ENCODE measurements at regions not wholly inside any gene's neighbourhood (a gene's known extent, or its start where the extent isn't known, plus 50 kb on each side); places are given as distances from the start of the nearest gene placed in this dataset.
"Not testable (repeated sequence)": the region's sequence is repeated elsewhere in the genome, so short reads cannot be mapped to it uniquely, and the experiment has no call there.

DNA sequence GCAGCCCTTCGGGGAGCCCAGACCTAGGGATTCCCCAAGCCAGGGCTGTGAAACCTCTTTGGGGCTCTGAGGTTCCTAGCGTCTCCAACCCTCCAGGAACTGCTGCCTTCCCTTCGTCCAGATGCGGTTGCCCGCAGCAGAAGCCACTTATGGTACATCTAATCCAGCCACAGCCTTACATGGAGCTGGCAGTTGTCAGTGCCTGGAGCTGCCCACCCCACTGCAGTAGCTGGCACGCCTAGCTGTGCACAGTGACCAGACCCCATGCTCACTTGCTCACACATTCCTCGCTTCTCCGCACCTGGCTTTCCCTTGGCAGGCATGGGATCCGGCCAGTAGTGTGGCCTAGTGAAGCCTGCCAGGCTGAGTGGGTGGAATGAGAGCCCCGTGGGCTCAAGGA, 547.6 kb downstream of the TBC1D32 start:
- H3K27ac ChIP-seq (ENCODE audit: low read length): no peak overlapping the region
- no peak overlapping the region for H3K9ac ChIP-seq (ENCODE audit: low read depth, low read length)
- no peaks in the 10 kb centered on the region for H3K36me3 ChIP-seq (ENCODE audit: insufficient read depth, low read depth, low read length)
- H3K27me3 ChIP-seq (ENCODE audit: insufficient read depth, low read length): no peaks in the 10 kb centered on the region
- no peaks in the 10 kb centered on the region for H3K4me1 ChIP-seq (ENCODE audit: insufficient read depth, low read length)
- H3K4me3 ChIP-seq (ENCODE audit: low read length): no peak overlapping the region
- H3K9me3 ChIP-seq (ENCODE audit: insufficient read depth, low read depth, low read length): no peaks in the 10 kb centered on the region

DNA sequence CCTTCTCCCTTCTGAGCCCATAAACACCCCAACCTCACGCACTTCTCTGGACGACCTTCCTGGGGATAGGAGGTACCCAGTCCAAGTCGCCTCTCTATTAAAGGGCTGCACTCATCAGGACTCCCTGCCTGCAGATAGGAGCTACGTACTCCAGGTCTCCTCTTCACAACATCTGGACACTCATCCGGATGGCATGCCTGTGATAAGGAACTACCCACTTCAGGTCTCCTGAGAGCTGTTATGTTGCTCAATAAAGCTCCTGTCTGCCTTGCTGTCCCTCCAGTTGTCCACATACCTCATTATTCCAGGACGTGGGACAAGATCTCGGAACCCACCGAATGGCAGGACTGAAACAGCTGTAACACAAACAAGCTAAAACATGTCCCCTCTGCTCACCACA, 548.0 kb downstream of the TBC1D32 start:
- no peaks in the 10 kb centered on the region for H3K4me1 ChIP-seq (ENCODE audit: insufficient read depth, low read length)
- no peak overlapping the region for H3K4me3 ChIP-seq (ENCODE audit: low read length)
- no peaks in the 10 kb centered on the region for H3K27me3 ChIP-seq (ENCODE audit: insufficient read depth, low read length)
- H3K9ac ChIP-seq (ENCODE audit: low read depth, low read length): no peak overlapping the region
- H3K36me3 ChIP-seq (ENCODE audit: insufficient read depth, low read depth, low read length): no peaks in the 10 kb centered on the region
- H3K27ac ChIP-seq (ENCODE audit: low read length): no peak overlapping the region
- H3K9me3 ChIP-seq (ENCODE audit: insufficient read depth, low read depth, low read length): no peaks in the 10 kb centered on the region

DNA sequence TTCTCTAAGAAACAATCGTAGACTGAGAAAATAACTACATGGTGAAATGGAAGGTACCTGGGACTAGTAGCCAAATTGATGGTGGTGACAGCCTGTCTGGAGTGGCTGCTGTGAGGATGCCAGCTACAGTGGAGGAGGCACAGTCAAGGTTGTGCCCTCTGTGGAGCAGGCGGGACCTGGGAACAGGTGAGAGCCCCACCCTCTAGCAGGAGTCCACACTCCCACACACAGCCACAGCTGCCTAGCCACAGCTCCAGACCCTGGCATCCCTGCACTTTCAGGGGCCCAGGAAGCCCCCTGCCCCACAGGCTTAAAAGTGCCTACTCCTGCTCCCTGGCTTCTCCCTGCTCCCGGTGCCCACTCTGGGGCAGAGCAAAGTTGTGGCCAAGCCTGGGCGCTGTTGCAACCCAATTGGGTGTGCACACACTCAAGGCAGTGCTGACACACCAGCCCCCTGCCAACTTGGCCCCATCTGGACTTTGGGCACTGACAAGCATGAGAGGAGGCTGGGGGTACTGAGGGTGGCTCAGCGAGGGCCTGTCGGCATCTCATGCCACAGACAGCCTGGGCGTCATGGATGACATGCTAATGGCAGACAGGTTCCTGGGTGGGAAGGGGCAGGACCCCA, 548.7 kb downstream of the TBC1D32 start:
- H3K9me3 ChIP-seq (ENCODE audit: insufficient read depth, low read depth, low read length): no peaks in the 10 kb centered on the region
- H3K36me3 ChIP-seq (ENCODE audit: insufficient read depth, low read depth, low read length): no peaks in the 10 kb centered on the region
- no peak overlapping the region for H3K27ac ChIP-seq (ENCODE audit: low read length)
- no peak overlapping the region for H3K9ac ChIP-seq (ENCODE audit: low read depth, low read length)
- H3K4me3 ChIP-seq (ENCODE audit: low read length): no peak overlapping the region
- H3K27me3 ChIP-seq (ENCODE audit: insufficient read depth, low read length): no peaks in the 10 kb centered on the region
- no peaks in the 10 kb centered on the region for H3K4me1 ChIP-seq (ENCODE audit: insufficient read depth, low read length)

DNA sequence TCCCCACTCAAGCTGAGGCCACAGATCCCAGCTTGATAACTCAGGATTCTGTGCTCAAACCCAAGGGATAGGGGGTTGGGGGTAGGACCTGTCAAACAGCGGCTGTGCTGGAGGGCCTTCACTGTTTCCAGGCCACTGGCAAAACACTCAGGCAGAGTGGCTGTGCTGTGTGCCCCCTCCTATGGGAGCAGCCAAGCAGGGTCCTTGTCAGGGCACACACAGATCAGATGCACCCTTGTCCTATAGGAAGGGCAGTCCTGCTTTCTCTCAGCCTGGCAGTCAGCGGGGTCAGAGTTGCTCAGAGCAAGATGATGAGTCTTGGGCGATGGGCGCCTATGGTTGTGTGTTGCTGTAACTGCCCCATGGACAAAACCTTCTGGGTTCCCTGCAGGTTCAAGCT, 554.8 kb downstream of the TBC1D32 start:
- H3K4me1 ChIP-seq (ENCODE audit: insufficient read depth, low read length): no peaks in the 10 kb centered on the region
- no peak overlapping the region for H3K9ac ChIP-seq (ENCODE audit: low read depth, low read length)
- no peaks in the 10 kb centered on the region for H3K27me3 ChIP-seq (ENCODE audit: insufficient read depth, low read length)
- no peak overlapping the region for H3K27ac ChIP-seq (ENCODE audit: low read length)
- H3K36me3 ChIP-seq (ENCODE audit: insufficient read depth, low read depth, low read length): no peaks in the 10 kb centered on the region
- H3K9me3 ChIP-seq (ENCODE audit: insufficient read depth, low read depth, low read length): peaks cover 3% of the 10 kb centered on the region
- no peak overlapping the region for H3K4me3 ChIP-seq (ENCODE audit: low read length)

DNA sequence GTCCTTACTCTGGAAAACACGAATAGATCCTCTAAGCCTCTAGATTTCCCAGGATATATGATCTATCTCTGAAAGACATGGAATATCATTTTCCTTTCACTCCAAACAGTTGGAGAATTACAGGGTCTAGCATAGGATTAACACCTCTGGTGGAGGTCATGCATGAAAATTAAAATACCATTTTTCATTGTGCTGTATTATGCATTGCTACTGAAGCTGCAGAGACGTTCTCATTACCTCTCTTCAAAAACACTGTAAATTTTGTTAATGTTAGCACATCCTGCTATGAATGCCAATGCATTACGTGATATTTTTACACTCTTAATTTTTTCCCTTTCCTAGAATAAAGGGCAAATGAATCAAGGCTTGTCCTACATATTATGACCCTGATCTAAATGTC, 558.6 kb downstream of the TBC1D32 start:
- Histone ChIP-seq H3K9ac (ENCODE audit: low read depth, low read length) (no peak overlapping the region), H3K27me3 (ENCODE audit: insufficient read depth, low read length) (no peaks in the 10 kb centered on the region), H3K27ac (ENCODE audit: low read length) (no peak overlapping the region), H3K36me3 (ENCODE audit: insufficient read depth, low read depth, low read length) (no peaks in the 10 kb centered on the region), H3K4me1 (ENCODE audit: insufficient read depth, low read length) (no peaks in the 10 kb centered on the region), H3K9me3 (ENCODE audit: insufficient read depth, low read depth, low read length) (peaks cover 3% of the 10 kb centered on the region), H3K4me3 (ENCODE audit: low read length) (no peak overlapping the region)

DNA sequence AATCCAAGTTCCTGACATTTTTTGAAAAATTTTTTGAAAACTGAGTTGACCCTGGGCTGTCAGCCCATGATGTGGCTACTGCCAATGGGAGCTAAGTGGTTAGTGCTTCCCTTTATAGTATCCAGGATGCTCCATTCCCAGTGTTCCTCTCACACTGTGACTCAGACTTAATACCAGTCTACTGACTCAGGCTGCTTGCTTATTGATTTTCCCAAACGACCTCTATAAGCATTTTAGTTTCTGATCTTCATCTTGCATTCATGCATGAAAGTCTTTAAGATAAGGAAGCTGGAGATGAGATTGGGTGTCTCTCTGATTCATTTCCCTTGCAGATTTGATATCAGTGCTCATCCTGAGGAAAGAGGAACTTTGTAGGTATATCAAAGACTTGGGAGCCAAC, 560.0 kb downstream of the TBC1D32 start:
- Histone ChIP-seq H3K9me3 (ENCODE audit: insufficient read depth, low read depth, low read length) (peaks cover 3% of the 10 kb centered on the region), H3K4me3 (ENCODE audit: low read length) (no peak overlapping the region), H3K9ac (ENCODE audit: low read depth, low read length) (no peak overlapping the region), H3K27ac (ENCODE audit: low read length) (no peak overlapping the region), H3K4me1 (ENCODE audit: insufficient read depth, low read length) (no peaks in the 10 kb centered on the region), H3K36me3 (ENCODE audit: insufficient read depth, low read depth, low read length) (no peaks in the 10 kb centered on the region), H3K27me3 (ENCODE audit: insufficient read depth, low read length) (no peaks in the 10 kb centered on the region)

DNA sequence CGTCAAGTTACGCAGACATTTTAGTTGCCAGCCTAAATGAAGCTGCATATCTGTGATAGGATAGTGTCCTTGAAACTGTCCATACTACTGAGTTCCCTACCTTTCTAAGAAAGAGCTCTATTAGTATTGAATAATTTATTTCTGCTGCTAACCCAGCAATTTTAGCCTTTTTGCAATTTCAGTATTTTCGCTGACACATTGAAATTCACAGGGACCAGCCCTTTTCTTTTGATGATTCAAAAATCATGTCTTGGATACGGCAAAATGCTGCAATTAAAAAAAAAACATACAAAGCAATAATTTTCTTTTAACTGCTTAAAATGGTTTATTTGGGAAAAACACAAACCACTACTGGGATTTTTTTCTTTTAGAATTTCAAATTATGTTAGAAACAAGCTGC, 563.3 kb downstream of the TBC1D32 start:
- H3K9ac ChIP-seq (ENCODE audit: low read depth, low read length): no peak overlapping the region
- no peak overlapping the region for H3K4me3 ChIP-seq (ENCODE audit: low read length)
- H3K9me3 ChIP-seq (ENCODE audit: insufficient read depth, low read depth, low read length): no peaks in the 10 kb centered on the region
- no peaks in the 10 kb centered on the region for H3K27me3 ChIP-seq (ENCODE audit: insufficient read depth, low read length)
- no peak overlapping the region for H3K27ac ChIP-seq (ENCODE audit: low read length)
- no peaks in the 10 kb centered on the region for H3K4me1 ChIP-seq (ENCODE audit: insufficient read depth, low read length)
- H3K36me3 ChIP-seq (ENCODE audit: insufficient read depth, low read depth, low read length): no peaks in the 10 kb centered on the region

DNA sequence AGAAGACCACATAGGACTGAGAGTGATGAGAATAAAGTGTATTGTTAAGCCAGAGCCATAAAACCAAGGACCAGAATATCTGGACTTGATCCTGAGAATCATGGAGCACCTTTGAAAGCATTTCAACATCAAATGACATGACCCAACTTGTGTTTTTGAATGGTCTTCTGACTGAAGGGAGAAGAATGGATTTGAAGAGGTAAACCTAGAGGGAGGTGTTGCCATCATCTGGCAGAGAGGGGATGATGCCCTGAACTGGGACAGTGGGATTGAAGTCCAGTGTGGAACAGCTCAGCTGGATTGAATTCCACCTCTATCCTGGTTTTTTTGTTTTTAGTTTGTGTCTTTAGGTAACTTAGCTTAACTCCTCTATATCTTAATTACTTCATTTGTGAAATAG, 570.0 kb downstream of the TBC1D32 start:
- H3K27me3 ChIP-seq (ENCODE audit: insufficient read depth, low read length): no peaks in the 10 kb centered on the region
- H3K27ac ChIP-seq (ENCODE audit: low read length): no peak overlapping the region
- no peak overlapping the region for H3K9ac ChIP-seq (ENCODE audit: low read depth, low read length)
- no peaks in the 10 kb centered on the region for H3K9me3 ChIP-seq (ENCODE audit: insufficient read depth, low read depth, low read length)
- no peaks in the 10 kb centered on the region for H3K36me3 ChIP-seq (ENCODE audit: insufficient read depth, low read depth, low read length)
- no peak overlapping the region for H3K4me3 ChIP-seq (ENCODE audit: low read length)
- no peaks in the 10 kb centered on the region for H3K4me1 ChIP-seq (ENCODE audit: insufficient read depth, low read length)

DNA sequence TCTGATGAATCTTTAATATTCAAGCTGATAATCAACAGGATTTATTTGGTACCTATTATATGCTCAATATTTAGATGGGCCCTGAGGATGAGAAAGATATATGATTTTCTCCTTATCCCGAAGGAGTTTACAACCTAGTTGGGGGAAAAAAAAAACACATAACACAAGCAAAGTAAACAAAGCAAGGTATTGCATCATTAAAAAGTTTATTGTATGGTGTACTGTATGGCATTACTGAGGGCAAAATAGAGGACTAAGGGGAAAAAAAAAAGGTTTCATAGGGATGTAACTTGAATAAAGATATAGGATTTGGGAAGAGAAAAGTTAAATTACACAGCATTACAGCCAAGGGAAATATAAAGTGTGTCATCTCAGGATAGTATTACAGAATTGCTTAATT, 574.7 kb downstream of the TBC1D32 start:
- Histone ChIP-seq H3K27me3 (ENCODE audit: insufficient read depth, low read length) (no peaks in the 10 kb centered on the region), H3K9me3 (ENCODE audit: insufficient read depth, low read depth, low read length) (no peaks in the 10 kb centered on the region), H3K36me3 (ENCODE audit: insufficient read depth, low read depth, low read length) (no peaks in the 10 kb centered on the region), H3K27ac (ENCODE audit: low read length) (no peak overlapping the region), H3K9ac (ENCODE audit: low read depth, low read length) (no peak overlapping the region), H3K4me3 (ENCODE audit: low read length) (no peak overlapping the region), H3K4me1 (ENCODE audit: insufficient read depth, low read length) (no peaks in the 10 kb centered on the region)

DNA sequence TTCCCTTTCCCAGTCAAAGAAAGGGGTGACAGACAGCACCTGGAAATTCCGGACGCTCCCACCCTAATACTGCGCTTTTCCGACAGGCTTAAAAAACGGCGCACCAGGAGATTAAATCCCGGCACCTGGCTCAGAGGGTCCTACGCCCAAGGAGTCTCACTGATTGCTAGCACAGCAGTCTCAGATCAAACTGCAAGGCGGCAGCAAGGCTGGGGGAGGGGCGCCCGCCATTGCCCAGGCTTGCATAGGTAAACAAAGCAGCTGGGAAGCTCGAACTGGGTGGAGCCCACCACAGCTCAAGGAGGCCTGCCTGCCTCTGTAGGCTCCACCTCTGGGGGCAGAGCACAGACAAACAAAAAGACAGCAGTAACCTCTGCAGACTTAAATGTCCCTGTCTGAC, 585.7 kb downstream of the TBC1D32 start:
- not testable (repeated sequence) for H3K27me3 ChIP-seq (ENCODE audit: insufficient read depth, low read length); H3K9ac ChIP-seq (ENCODE audit: low read depth, low read length); H3K4me3 ChIP-seq (ENCODE audit: low read length); H3K27ac ChIP-seq (ENCODE audit: low read length); H3K9me3 ChIP-seq (ENCODE audit: insufficient read depth, low read depth, low read length); H3K36me3 ChIP-seq (ENCODE audit: insufficient read depth, low read depth, low read length); H3K4me1 ChIP-seq (ENCODE audit: insufficient read depth, low read length)

DNA sequence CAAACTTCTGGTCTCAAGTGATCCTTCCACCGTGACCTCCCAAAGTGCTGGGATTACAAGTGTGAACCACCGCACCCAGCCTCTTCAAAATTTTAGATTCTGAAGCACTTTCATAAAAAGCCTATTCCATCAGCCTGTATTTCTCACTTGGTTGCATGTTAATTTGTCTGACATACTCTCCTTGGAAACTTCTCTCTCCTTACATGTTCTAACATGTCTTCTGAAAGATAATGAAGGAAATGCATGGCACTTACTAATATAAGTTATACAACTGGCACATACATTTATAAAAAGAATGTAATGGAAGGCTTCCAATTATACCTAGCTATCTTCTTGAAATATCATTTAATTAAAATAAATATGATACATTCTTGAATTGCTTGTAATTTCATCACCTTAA, 597.5 kb downstream of the TBC1D32 start:
- H3K4me1 ChIP-seq (ENCODE audit: insufficient read depth, low read length): no peaks in the 10 kb centered on the region
- H3K9ac ChIP-seq (ENCODE audit: low read depth, low read length): no peak overlapping the region
- no peak overlapping the region for H3K27ac ChIP-seq (ENCODE audit: low read length)
- H3K27me3 ChIP-seq (ENCODE audit: insufficient read depth, low read length): no peaks in the 10 kb centered on the region
- H3K4me3 ChIP-seq (ENCODE audit: low read length): no peak overlapping the region
- H3K36me3 ChIP-seq (ENCODE audit: insufficient read depth, low read depth, low read length): no peaks in the 10 kb centered on the region
- peaks cover 4% of the 10 kb centered on the region for H3K9me3 ChIP-seq (ENCODE audit: insufficient read depth, low read depth, low read length)

DNA sequence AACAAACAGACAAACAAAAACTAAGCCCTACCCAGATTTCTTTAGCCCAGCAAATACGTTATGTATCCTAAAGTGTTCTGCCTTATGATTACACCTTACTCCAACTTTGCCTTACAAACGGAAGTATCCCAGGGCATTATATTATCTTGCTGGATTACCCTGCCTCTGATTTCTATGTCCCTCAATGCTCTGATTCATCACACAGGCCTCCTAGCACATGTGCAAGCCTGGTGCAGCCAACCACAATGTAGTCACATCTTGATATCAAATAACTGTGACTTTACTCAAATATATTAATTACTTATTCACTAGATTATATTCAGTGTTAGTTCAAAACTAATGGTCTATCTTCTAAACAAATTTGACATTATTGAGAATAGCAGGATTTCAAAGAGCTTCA, 598.6 kb downstream of the TBC1D32 start:
- Histone ChIP-seq H3K9ac (ENCODE audit: low read depth, low read length) (no peak overlapping the region), H3K4me3 (ENCODE audit: low read length) (no peak overlapping the region), H3K4me1 (ENCODE audit: insufficient read depth, low read length) (no peaks in the 10 kb centered on the region), H3K27me3 (ENCODE audit: insufficient read depth, low read length) (no peaks in the 10 kb centered on the region), H3K9me3 (ENCODE audit: insufficient read depth, low read depth, low read length) (peaks cover 10% of the 10 kb centered on the region), H3K36me3 (ENCODE audit: insufficient read depth, low read depth, low read length) (no peaks in the 10 kb centered on the region), H3K27ac (ENCODE audit: low read length) (no peak overlapping the region)

DNA sequence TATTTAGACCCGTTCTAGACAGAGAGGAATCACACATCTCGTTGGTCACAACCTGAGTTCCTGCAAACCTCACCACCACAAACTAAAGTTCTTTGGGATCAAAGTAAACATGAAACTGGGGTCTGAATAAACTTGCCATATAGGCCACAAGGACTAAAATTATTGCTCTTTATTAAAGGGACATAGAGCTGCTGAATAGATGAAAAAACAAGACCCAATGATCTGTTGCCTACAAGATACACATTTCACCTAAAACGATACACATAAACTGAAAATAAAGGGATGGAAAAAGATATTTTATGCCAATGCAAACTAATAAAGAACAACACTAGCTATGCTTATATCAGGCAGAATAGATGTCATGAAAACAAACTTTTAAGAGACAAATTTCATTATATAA, 623.0 kb downstream of the TBC1D32 start:
- H3K27me3 ChIP-seq (ENCODE audit: insufficient read depth, low read length): no peaks in the 10 kb centered on the region
- H3K4me3 ChIP-seq (ENCODE audit: low read length): no peak overlapping the region
- peaks cover 5% of the 10 kb centered on the region; the same call in 1 of the 2 replicates for H3K9me3 ChIP-seq (ENCODE audit: insufficient read depth, low read depth, low read length)
- no peak overlapping the region for H3K27ac ChIP-seq (ENCODE audit: low read length)
- no peak overlapping the region for H3K9ac ChIP-seq (ENCODE audit: low read depth, low read length)
- no peaks in the 10 kb centered on the region for H3K36me3 ChIP-seq (ENCODE audit: insufficient read depth, low read depth, low read length)
- H3K4me1 ChIP-seq (ENCODE audit: insufficient read depth, low read length): no peaks in the 10 kb centered on the region
